Activated naive CD8-positive, alpha-beta T cell treated with anti-CD3 and anti-CD28 coated beads, Interleukin-2, amount 50 U/mL, for 24 hours (primary cell): ENCODE measurements at regions not wholly inside any gene's neighbourhood (a gene's known extent, or its start where the extent isn't known, plus 50 kb on each side); places are given as distances from the start of the nearest gene placed in this dataset.

Experiments
- ATAC-seq: fragments of 150-1000 bp; cut with Tn5 transposase; one replicate; pipeline ENCODE4 v1.10.0; 2021
- DNase-seq: peaks from one replicate; pipeline ENCODE4 v3.0.0; 2021
- H3K27ac Mint-ChIP-seq: one replicate; pipeline ENCODE4 v1.8.0; 2021; ENCODE audit warnings: mild to moderate bottlenecking, mixed read lengths
- H3K27me3 Mint-ChIP-seq: one replicate; pipeline ENCODE4 v1.8.0; 2021; ENCODE audit warnings: mixed read lengths
- H3K36me3 Mint-ChIP-seq: one replicate; pipeline ENCODE4 v1.8.0; 2021; ENCODE audit warnings: low read depth, mixed read lengths
- H3K4me1 Mint-ChIP-seq: one replicate; pipeline ENCODE4 v1.8.0; 2021; ENCODE audit warnings: mixed read lengths
- H3K4me3 Mint-ChIP-seq: one replicate; pipeline ENCODE4 v1.8.0; 2021; ENCODE audit warnings: mild to moderate bottlenecking, moderate library complexity, mixed read lengths
- H3K9me3 Mint-ChIP-seq: one replicate; pipeline ENCODE4 v1.8.0; 2021; ENCODE audit warnings: mixed read lengths

GRCh38 chr17:36728030-36728991 is 126.9 kb downstream of the MRM1 start:
- peaks cover 55% of the 10 kb centered on the region for H3K4me1 Mint-ChIP-seq
- peak; percentile 56 for ATAC-seq
- peaks cover 14% of the 10 kb centered on the region for H3K27me3 Mint-ChIP-seq
- no peaks in the 10 kb centered on the region for H3K36me3 Mint-ChIP-seq
- DNase-seq, result peak; percentile 40
- peak overlapping the region; percentile 73 for H3K27ac Mint-ChIP-seq
- no peaks in the 10 kb centered on the region for H3K9me3 Mint-ChIP-seq
- peak overlapping the region; percentile 62 for H3K4me3 Mint-ChIP-seq

- no peaks in the 10 kb centered on the region for H3K36me3 Mint-ChIP-seq
- peaks cover 14% of the 10 kb centered on the region for H3K27me3 Mint-ChIP-seq
- DNase-seq (no peak), ATAC-seq (no peak)
- H3K4me1 Mint-ChIP-seq, result peaks cover 36% of the 10 kb centered on the region
- H3K27ac Mint-ChIP-seq, result no peak overlapping the region
- H3K9me3 Mint-ChIP-seq, result no peaks in the 10 kb centered on the region
- no peak overlapping the region for H3K4me3 Mint-ChIP-seq
These were observed 128.9 kb downstream of the MRM1 start for GRCh38 chr17:36730095-36730808.

- Mint-ChIP-seq H3K27me3 (peaks cover 14% of the 10 kb centered on the region), H3K36me3 (no peaks in the 10 kb centered on the region), H3K4me3 (no peak overlapping the region), H3K27ac (no peak overlapping the region), H3K9me3 (no peaks in the 10 kb centered on the region), H3K4me1 (peaks cover 31% of the 10 kb centered on the region)
- no peak for ATAC-seq
- no peak for DNase-seq
These were observed 129.6 kb downstream of the MRM1 start for GRCh38 chr17:36730857-36731490.

- H3K4me1 Mint-ChIP-seq, result peaks cover 23% of the 10 kb centered on the region
- no peak overlapping the region for H3K27ac Mint-ChIP-seq
- no peak overlapping the region for H3K4me3 Mint-ChIP-seq
- H3K9me3 Mint-ChIP-seq, result no peaks in the 10 kb centered on the region
- peaks cover 14% of the 10 kb centered on the region for H3K27me3 Mint-ChIP-seq
- DNase-seq (no peak), ATAC-seq (no peak)
- H3K36me3 Mint-ChIP-seq, result no peaks in the 10 kb centered on the region
These were observed 130.4 kb downstream of the MRM1 start for GRCh38 chr17:36731811-36732210.

GRCh38 chr17:36732351-36732750 is 131.0 kb downstream of the MRM1 start:
- Mint-ChIP-seq H3K9me3 (no peaks in the 10 kb centered on the region), H3K27ac (no peak overlapping the region), H3K27me3 (peaks cover 14% of the 10 kb centered on the region)

GRCh38 chr17:36736201-36737156 is 135.1 kb downstream of the MRM1 start:
- H3K27me3 Mint-ChIP-seq, result peaks cover 12% of the 10 kb centered on the region
- no peaks in the 10 kb centered on the region for H3K9me3 Mint-ChIP-seq
- no peak overlapping the region for H3K4me3 Mint-ChIP-seq
- no peaks in the 10 kb centered on the region for H3K4me1 Mint-ChIP-seq
- no peak for DNase-seq
- no peak for ATAC-seq
- no peak overlapping the region for H3K27ac Mint-ChIP-seq
- no peaks in the 10 kb centered on the region for H3K36me3 Mint-ChIP-seq

More at GRCh38 chr17:36732351-36732750, 131.0 kb downstream of the MRM1 start:
- Mint-ChIP-seq H3K36me3 (no peaks in the 10 kb centered on the region), H3K4me3 (no peak overlapping the region), H3K4me1 (peaks cover 19% of the 10 kb centered on the region)
- no peak for ATAC-seq
- DNase-seq, result no peak

GRCh38 chr17:36739208-36739607 is 137.8 kb downstream of the MRM1 start:
- no peak overlapping the region for H3K27ac Mint-ChIP-seq
- peaks cover 7% of the 10 kb centered on the region for H3K27me3 Mint-ChIP-seq
- DNase-seq (no peak), ATAC-seq (no peak)
- no peak overlapping the region for H3K4me3 Mint-ChIP-seq
- H3K9me3 Mint-ChIP-seq, result no peaks in the 10 kb centered on the region
- H3K4me1 Mint-ChIP-seq, result no peaks in the 10 kb centered on the region
- no peaks in the 10 kb centered on the region for H3K36me3 Mint-ChIP-seq

- Mint-ChIP-seq H3K4me1 (no peaks in the 10 kb centered on the region), H3K4me3 (no peak overlapping the region)
These were observed 138.8 kb downstream of the MRM1 start for GRCh38 chr17:36740157-36740556.

GRCh38 chr17:36741019-36741902 is 139.9 kb downstream of the MRM1 start:
- DNase-seq (no peak), ATAC-seq (no peak)
- Mint-ChIP-seq H3K36me3 (no peaks in the 10 kb centered on the region), H3K4me3 (no peak overlapping the region), H3K27ac (no peak overlapping the region), H3K27me3 (peaks cover 7% of the 10 kb centered on the region), H3K9me3 (no peaks in the 10 kb centered on the region), H3K4me1 (no peaks in the 10 kb centered on the region)

More at GRCh38 chr17:36740157-36740556, 138.8 kb downstream of the MRM1 start:
- Mint-ChIP-seq H3K27me3 (peaks cover 7% of the 10 kb centered on the region), H3K27ac (no peak overlapping the region), H3K9me3 (no peaks in the 10 kb centered on the region), H3K36me3 (no peaks in the 10 kb centered on the region)
- DNase-seq (no peak), ATAC-seq (no peak)

- Mint-ChIP-seq H3K4me1 (no peaks in the 10 kb centered on the region), H3K4me3 (no peak overlapping the region), H3K27ac (no peak overlapping the region), H3K36me3 (no peaks in the 10 kb centered on the region), H3K27me3 (peaks cover 7% of the 10 kb centered on the region), H3K9me3 (no peaks in the 10 kb centered on the region)
- DNase-seq, result no peak
- no peak for ATAC-seq
These were observed 141.1 kb downstream of the MRM1 start for GRCh38 chr17:36742267-36743000.

GRCh38 chr17:36743130-36743529 is 141.7 kb downstream of the MRM1 start:
- Mint-ChIP-seq H3K4me1 (no peaks in the 10 kb centered on the region), H3K27me3 (peaks cover 3% of the 10 kb centered on the region), H3K36me3 (no peaks in the 10 kb centered on the region), H3K9me3 (no peaks in the 10 kb centered on the region), H3K27ac (no peak overlapping the region), H3K4me3 (no peak overlapping the region)
- DNase-seq (no peak), ATAC-seq (no peak)

GRCh38 chr17:36746381-36747053 is 145.1 kb downstream of the MRM1 start:
- no peak for DNase-seq
- no peak for ATAC-seq
- Mint-ChIP-seq H3K4me3 (no peak overlapping the region), H3K36me3 (no peaks in the 10 kb centered on the region), H3K27ac (no peak overlapping the region), H3K27me3 (no peaks in the 10 kb centered on the region), H3K4me1 (no peaks in the 10 kb centered on the region), H3K9me3 (no peaks in the 10 kb centered on the region)
